Pons (tissue), 1 donor: ENCODE measurements at regions not wholly inside any gene's neighbourhood (a gene's known extent, or its start where the extent isn't known, plus 50 kb on each side); places are given as distances from the start of the nearest gene placed in this dataset.
A peak's percentile ranks its signal among the peaks of the same experiment; 100 is the strongest.

Experiments used
- DNase-seq: peaks from one replicate; pipeline ENCODE4 v3.0.0-alpha.2; 2016; ENCODE audit warnings: low spot score

DNA sequence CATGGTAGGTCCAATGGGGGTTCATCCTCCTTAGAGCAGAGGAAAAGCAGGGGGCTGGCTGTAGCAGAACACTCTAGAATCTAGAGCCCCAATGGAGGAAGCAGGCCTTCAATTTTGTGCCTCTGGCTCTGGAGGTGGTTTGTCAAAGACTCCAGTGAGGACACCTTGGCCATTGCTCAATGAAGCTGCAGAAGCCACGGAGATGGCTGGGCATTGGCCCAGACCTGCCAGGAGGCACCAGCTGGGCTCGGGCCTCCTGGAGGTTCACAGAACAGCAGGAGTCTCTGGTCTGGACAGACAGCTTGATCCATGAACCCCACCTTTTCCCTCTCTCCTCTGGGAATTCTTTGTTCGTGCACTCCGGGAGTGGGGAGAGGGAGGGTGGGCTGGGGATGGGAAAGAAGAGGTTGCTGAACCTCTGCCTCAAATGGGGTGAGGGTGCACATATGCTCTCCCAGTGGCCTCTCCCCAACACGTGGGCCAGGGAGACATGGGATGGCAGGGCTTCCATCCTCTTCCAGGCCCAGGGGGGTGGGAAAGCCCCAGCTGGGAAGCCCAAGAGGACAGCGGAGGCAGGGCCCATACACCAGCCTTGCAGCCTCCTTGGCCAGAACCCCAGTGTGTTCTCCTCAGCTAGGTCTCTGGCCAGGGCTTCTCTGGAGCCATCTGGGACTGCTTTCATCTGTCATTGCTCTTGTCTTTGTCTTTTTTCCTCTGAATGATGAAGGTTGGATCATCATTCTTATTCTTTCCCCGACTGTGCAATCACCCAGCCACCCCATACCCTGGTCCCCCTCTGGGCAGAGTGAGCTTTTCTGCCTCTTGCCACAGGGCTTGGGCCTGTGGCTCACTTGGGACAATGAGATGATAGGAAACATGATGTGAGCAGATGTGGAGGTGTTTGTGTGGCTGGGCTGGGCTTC, 1019.4 kb downstream of the BRD1 start:
- no peak for DNase-seq

GRCh38 chr22:48807155-48807554, 1020.5 kb downstream of the BRD1 start:
- DNase-seq = peak; percentile 34

GRCh38 chr22:48806227-48806781, 1021.4 kb downstream of the BRD1 start:
- no peak for DNase-seq

- no peak for DNase-seq
Observed at GRCh38 chr22:48805516-48805915, 1022.2 kb downstream of the BRD1 start.

DNA sequence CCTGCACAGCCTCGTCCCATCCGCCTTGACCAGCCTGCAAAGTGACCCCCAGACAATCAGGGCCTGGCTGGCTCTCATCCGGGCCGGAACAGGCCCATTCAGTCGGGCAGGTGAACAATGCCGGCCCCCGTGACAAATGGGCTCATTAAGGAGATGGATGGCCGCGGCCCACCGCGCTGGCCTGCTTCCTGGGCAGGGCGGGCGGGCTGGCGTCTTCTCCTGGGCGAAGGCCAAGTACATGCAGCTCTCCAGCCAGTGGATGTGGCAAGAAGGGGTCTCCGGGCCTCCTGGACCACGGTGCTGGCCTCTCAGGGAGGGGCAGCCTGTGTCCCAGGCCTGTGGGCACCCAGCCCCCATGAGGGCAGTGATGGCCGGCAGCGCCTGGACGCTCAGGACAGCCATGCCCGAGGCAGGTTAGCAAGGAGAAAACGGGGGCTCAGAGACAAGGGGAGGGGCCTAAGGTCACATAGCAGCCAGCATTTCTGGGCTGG, 1022.8 kb downstream of the BRD1 start:
- no peak for DNase-seq

GRCh38 chr22:48803948-48804810, 1023.5 kb downstream of the BRD1 start:
- DNase-seq = no peak

DNA sequence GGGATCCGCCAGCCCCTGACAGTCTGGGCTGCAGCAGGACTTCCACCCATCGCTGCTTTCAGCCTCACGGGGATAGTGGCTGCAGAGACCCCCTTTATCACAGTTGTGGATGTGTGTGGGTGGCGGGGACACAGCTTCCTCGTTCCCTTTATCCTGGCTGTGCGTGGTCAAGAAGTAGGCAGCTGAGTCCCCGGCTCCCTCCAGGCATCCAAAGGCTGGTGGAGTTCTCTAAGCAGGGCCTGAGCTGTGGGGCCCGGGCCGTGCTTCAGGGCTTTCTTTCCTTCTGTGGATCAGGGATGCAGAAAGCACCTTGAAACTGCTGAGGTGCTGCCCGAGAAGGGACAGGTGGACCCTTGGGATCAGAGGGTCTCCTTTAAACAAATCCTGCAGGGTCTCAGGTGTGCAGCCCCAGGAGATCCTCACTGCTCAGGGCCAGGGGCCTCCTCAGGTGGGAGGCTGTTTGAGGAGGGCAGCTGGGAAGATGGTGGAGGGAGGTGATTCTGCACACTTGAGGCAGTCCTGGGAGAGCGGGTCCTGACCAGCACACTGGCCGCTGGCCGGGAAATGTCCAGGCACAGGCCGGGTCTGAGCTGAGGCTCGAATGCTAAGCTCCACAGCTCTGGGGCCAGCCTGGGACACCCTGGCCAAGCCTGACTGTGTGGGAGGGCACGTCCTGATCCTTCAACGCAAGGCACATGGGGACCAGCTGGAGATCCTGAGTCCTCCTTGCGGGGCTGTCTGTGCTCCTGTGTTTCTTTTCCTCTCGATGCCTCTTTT, 1024.3 kb downstream of the BRD1 start:
- no peak for DNase-seq

DNA sequence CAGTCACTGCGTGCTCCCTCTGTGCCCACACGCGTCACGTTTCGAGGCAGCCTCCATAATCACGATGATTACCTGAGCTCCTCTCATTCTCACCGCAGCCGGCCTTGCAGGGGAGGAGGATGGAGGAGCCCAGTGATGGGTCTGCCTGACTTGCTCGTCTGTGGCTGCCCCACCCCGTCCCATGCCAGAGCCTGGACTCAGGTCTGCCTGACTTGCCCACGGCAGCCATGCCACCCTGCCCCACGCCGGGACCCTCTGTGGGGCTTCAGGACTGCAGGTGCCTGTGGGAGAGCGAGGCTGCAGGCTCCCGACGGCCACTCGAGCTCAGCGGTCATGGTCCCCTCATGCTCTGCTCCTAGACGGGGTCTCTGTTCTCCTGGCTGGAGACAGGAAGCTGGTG, 1025.1 kb downstream of the BRD1 start:
- no peak for DNase-seq

DNA sequence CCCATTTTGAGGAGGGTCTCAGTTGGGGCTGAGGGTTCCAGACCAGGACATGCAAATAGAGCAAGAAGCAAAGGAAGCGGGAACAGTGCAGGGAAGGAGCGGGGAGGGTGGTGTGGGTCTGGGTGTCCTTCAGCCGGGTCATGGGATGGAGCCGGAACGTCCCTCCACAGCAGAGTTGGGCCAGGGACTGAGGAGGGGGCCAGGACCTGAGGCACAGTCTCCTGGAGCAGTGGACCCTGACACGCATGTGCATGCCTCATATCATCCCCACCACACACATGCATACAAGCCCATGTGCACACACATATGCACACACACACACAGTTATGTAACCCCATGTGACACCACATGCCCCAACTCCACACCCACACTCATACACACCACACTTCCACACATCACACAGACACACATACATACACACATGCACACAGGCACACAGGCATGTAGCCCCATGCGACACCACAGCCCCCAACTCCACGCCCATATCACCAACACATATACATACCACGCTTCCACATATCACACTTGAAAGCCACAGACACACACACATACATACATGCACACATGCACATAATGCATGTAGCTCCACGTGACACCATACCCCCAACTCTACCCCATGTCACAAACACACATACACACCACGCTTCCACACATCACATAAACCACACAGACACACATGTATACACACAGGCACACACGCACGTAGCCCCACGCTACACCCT, 1026.6 kb downstream of the BRD1 start:
- no peak for DNase-seq

DNA sequence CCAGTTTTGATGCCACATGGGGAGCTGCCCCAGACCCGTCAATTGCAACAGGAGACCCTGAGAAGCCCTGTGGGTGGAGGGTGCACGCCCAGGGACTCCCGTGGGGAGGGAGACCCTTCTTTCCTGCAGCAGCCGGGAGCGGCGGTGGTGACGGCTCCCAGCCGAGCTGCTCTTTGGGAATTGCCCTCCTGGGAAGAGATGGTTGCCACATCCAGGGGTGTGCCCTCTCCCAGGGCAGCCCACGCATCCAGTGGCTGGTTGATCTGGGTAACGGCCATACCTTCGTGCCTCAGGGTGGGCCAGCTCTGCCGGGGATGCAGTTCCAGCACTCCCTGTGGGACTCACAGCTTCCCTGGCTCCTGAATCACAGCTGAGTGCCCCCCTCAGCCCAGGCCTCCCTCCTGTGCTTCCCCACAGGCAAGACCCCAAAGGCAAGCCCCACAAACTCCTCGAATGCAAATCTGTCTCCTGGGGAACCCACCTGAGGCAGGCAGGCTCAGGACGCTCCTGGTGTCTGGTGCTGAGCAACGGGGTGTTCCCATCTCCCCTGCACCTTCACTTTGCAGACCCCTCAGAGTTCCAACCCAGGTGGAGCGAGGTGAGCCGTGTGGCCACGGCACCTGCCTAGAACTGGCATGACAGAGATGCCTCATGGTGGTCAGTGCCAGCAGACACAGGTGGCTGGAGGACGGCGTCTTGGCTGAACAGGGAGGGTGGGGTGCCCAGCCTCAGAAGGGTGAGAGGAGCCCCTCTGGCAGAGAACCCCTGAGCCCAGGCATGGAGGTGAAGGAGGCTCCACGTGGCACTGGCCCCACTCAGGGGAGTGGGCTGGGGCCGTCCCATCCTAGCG, 1027.4 kb downstream of the BRD1 start:
- DNase-seq = no peak

GRCh38 chr22:48799227-48799970, 1028.3 kb downstream of the BRD1 start:
- DNase-seq = no peak

DNA sequence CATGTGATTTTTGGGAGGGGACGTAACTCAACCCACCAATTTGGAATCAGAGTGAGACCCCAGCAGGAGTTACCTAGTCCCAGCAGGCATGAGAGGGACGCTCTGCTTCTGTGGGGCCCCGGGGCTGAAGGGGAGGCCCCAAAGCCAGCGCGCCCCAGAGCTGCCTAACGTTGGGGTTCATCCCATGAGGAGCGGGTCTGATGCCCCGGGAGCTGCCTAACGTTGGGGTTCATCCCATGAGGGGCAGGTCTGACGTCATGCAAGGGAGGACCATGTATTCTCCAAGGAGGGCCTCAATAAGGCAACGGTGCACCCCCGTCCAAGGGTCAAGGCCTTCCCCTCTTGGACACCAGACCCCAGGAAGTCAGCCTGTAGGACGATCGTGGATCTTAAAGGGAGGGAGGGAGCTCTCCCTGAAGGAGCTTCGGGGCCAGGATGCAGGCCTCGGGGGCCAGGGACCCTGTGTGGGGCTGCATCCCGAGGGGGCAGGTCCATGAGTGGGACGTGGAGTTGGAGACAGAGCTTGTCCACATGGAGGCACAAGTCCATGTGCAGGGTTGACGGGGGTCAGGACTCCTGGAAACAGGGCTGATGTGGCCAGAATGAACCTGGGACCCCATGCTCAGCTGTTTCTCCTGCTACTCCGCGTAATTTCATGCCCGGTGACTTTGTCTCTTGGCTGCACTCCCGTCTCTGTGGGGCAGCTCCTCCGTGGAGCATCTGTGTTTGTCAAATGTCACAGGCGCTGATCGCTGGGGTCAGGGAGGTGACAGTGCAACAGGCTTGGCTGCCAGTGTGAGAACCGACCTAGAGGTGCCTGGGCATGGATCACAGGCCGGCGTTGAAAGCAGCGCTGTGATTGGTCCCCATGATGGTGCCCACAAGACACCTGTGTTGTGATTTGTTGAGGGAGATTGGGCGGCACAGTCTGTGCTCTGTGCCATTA, 1029.1 kb downstream of the BRD1 start:
- no peak for DNase-seq

DNA sequence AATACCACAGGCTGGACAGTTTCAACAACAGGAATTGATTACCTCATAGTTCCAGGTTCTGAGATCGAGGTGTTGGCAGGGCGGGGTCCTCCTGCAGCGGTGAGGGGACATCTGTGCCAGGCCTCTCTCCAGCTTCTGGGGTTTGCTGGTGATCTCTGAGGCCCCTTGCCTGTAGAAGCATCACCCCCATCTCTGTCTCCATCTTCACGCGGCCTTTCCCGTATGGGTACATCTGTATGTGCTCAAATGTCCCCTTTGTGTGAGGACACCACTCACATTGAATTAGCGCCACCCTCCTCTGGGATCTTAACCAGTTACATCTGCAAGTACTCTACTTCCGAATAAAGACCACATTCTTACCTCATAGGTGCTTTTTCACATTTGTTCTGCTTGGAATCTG, 1029.9 kb downstream of the BRD1 start:
- no peak for DNase-seq

DNA sequence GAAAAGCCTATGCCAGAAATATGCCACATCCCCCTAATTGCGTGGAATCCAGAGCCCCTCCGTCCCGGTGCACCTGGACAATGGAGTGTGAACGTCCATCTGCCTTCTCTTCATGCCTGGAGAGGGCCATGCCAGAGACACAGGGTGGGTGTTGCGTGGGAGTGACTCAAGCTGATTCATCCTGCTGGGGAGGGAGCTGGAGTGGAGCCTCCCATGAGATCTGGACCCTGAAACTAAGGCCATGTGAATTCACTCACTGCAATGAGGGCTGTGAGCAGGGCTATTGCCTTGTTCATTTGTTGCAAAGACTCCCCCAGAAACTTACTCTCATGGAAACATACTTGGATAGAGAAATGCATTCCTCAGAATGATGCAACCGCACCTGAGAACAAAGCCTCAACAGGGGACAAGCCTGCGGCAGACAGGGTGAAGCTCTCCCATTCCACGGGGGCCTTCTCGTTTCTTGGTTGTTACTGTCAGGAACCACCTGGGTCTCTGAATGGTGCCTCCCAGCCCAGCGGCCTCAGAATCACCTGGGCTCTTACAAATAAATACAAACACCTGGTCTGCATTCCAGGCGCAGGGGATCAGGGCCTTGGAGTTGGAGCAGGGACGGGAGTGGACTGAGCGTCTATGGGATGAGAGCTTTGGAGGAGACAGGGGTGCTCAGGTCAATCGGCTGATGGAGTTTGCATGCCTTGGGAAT, 1031.2 kb downstream of the BRD1 start:
- no peak for DNase-seq

DNA sequence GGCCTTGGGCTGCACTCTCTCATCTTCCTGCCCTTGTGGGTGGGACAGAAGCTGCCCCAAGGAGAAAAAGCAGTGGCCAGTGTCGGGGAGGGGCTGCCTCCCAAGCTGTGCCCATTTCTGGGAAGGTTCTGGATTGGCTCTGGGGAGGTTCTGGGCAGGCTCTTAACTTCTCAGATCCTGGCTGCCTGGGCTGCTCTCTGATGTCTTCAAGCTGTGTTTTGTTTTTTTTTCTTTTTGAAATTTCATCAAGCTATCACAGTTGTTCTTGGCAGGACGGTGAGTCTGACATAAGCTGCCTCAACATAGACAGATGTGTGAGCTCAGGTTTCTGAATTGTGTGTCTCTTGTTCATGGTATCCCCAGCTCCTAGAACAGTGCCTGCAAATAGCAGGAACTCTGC, 1032.0 kb downstream of the BRD1 start:
- DNase-seq = no peak

- no peak for DNase-seq
Observed at GRCh38 chr22:48794906-48795305, 1032.8 kb downstream of the BRD1 start.

- no peak for DNase-seq
Observed at GRCh38 chr22:48793949-48794348, 1033.7 kb downstream of the BRD1 start.

- no peak for DNase-seq
Observed at GRCh38 chr22:48786679-48786996, 1041.0 kb downstream of the BRD1 start.
